Uterus (tissue), 2 donors: ENCODE measurements at regions not wholly inside any gene's neighbourhood (a gene's known extent, or its start where the extent isn't known, plus 50 kb on each side); places are given as distances from the start of the nearest gene placed in this dataset.
"Not testable (repeated sequence)": the region's sequence is repeated elsewhere in the genome, so short reads cannot be mapped to it uniquely, and the experiment has no call there.

ENCODE experiments used
- CTCF ChIP-seq, 4 experiments: fragments of 200-600 bp in 2 of 4; fragments of 450-650 bp in 2 of 4; sonication (generic) in 2 of 4; IDR thresholded peaks; one replicate each; pipeline ENCODE4 v1.5.1; 2016 to 2019; ENCODE audit warnings: antibody characterized with exemption in 4 of 4, mild to moderate bottlenecking in 2 of 4, moderate library complexity in 1 of 4
- POLR2A ChIP-seq, 2 donors: fragments of 450-650 bp; IDR thresholded peaks; one replicate each; pipeline ENCODE4 v1.6.1; 2016; ENCODE audit warnings: antibody characterized with exemption in 2 of 2, mild to moderate bottlenecking in 1 of 2, moderate library complexity in 1 of 2

- TF ChIP-seq CTCF, POLR2A (IDR thresholded peaks at IDR 0.05): not testable (repeated sequence)
These were observed 131.0 kb upstream of the PITX1 start for GRCh38 chr5:135164873-135165614.
